Left ventricle myocardium inferior (tissue), 1 donor: ENCODE measurements at regions not wholly inside any gene's neighbourhood (a gene's known extent, or its start where the extent isn't known, plus 50 kb on each side); places are given as distances from the start of the nearest gene placed in this dataset.

Experiments used
- DNase-seq: peaks from one replicate; pipeline ENCODE4 v3.0.0-alpha.2; 2020
- H3K27ac ChIP-seq: fragments of 200-600 bp; replicated peaks from 2 replicates; pipeline ENCODE4 v1.8.0; 2021
- H3K27me3 ChIP-seq: fragments of 200-600 bp; 2 replicates; pipeline ENCODE4 v1.8.0; 2021; ENCODE audit warnings: low read depth
- H3K36me3 ChIP-seq: fragments of 200-600 bp; 2 replicates; pipeline ENCODE4 v1.8.0; 2021
- H3K4me1 ChIP-seq: fragments of 200-600 bp; 2 replicates; pipeline ENCODE4 v1.8.0; 2021
- H3K4me3 ChIP-seq: fragments of 200-600 bp; 2 replicates; pipeline ENCODE4 v1.8.0; 2021; ENCODE audit warnings: mild to moderate bottlenecking, moderate library complexity
- H3K9me3 ChIP-seq: fragments of 200-600 bp; replicated peaks from 2 replicates; pipeline ENCODE4 v1.8.0; 2021
- CTCF ChIP-seq: fragments of 200-600 bp; IDR thresholded peaks from 2 replicates; pipeline ENCODE4 v1.8.0; 2021; ENCODE audit warnings: antibody characterized with exemption, mild to moderate bottlenecking, borderline replicate concordance
- intact Hi-C: fragments of 100-400 bp; cut with micrococcal nuclease; formaldehyde crosslinking; loops from one replicate; pipeline ENCODE4 v1.11.0; 2022
- donor health status: DM: no; HTN: yes; CAD: no; lungs with severe emphysema.

- intact Hi-C loops, result no loop called here
- DNase-seq, result no peak
- no peaks in the 10 kb centered on the region for H3K27me3 ChIP-seq
Measured at GRCh38 chr6:121811106-121811505, 375.7 kb downstream of the GJA1 start.

GRCh38 chr6:121816361-121816760 is 380.9 kb downstream of the GJA1 start:
- Histone ChIP-seq H3K9me3 (peaks cover 24% of the 10 kb centered on the region), H3K27ac (no peak overlapping the region), H3K27me3 (no peaks in the 10 kb centered on the region), H3K4me1 (no peaks in the 10 kb centered on the region), H3K36me3 (no peaks in the 10 kb centered on the region), H3K4me3 (no peak overlapping the region)
- no peak for TF ChIP-seq CTCF
- DNase-seq, result no peak
- intact Hi-C loops, result no loop called here

More at GRCh38 chr6:121811106-121811505, 375.7 kb downstream of the GJA1 start:
- no peaks in the 10 kb centered on the region for H3K36me3 ChIP-seq
- H3K4me3 ChIP-seq, result no peak overlapping the region
- TF ChIP-seq CTCF, result no peak
- no peak overlapping the region for H3K27ac ChIP-seq
- H3K9me3 ChIP-seq, result no peaks in the 10 kb centered on the region
- H3K4me1 ChIP-seq, result no peaks in the 10 kb centered on the region

GRCh38 chr6:121816906-121817540 is 381.6 kb downstream of the GJA1 start:
- no peaks in the 10 kb centered on the region for H3K4me1 ChIP-seq
- H3K4me3 ChIP-seq, result no peak overlapping the region
- intact Hi-C loops, result no loop called here
- no peak overlapping the region for H3K27ac ChIP-seq
- TF ChIP-seq CTCF, result no peak
- no peaks in the 10 kb centered on the region for H3K36me3 ChIP-seq
- no peak for DNase-seq
- peaks cover 29% of the 10 kb centered on the region for H3K9me3 ChIP-seq
- H3K27me3 ChIP-seq, result no peaks in the 10 kb centered on the region

- no peaks in the 10 kb centered on the region for H3K27me3 ChIP-seq
- DNase-seq, result no peak
- H3K27ac ChIP-seq, result no peak overlapping the region
- no peaks in the 10 kb centered on the region for H3K36me3 ChIP-seq
- H3K4me3 ChIP-seq, result no peak overlapping the region
- H3K4me1 ChIP-seq, result peaks cover 30% of the 10 kb centered on the region
- no peak for TF ChIP-seq CTCF
- intact Hi-C loops, result loop anchor here (10.0 kb wide), 1 partner anchor 159 kb away; no protein-coding TSS in a partner anchor
- H3K9me3 ChIP-seq, result peaks cover 29% of the 10 kb centered on the region
Measured at GRCh38 chr6:121823437-121823851, 388.0 kb downstream of the GJA1 start.

GRCh38 chr6:121826156-121826810 is 390.8 kb downstream of the GJA1 start:
- no peak for DNase-seq
- intact Hi-C loops, result loop anchor here (10.0 kb wide), 1 partner anchor 161 kb away; no protein-coding TSS in a partner anchor

More at GRCh38 chr6:121826156-121826810, 390.8 kb downstream of the GJA1 start:
- no peaks in the 10 kb centered on the region for H3K27me3 ChIP-seq
- peaks cover 42% of the 10 kb centered on the region for H3K4me1 ChIP-seq
- H3K36me3 ChIP-seq, result no peaks in the 10 kb centered on the region
- no peak overlapping the region for H3K4me3 ChIP-seq
- H3K9me3 ChIP-seq, result peaks cover 5% of the 10 kb centered on the region
- no peak for TF ChIP-seq CTCF
- peak overlapping the region; percentile 31 for H3K27ac ChIP-seq
